PC-3 (cell line): ENCODE measurements at regions not wholly inside any gene's neighbourhood (a gene's known extent, or its start where the extent isn't known, plus 50 kb on each side); places are given as distances from the start of the nearest gene placed in this dataset.
"Not testable (repeated sequence)": the region's sequence is repeated elsewhere in the genome, so short reads cannot be mapped to it uniquely, and the experiment has no call there.

Experiments
- ATAC-seq: fragments of 200-7000 bp; cut with Tn5 transposase; 2 replicates; pipeline ENCODE4 v1.9.1; 2020; ENCODE audit warnings: mild to moderate bottlenecking, moderate library complexity
- BruUV-seq: library from RNA; stranded (reverse); fragments of 400-500 nt; replicated peaks from 2 replicates; lab custom pipeline; 2021; lab: Mats Ljungman, UMichigan
- CTCF ChIA-PET: fragments of 300-600 bp; sonication (Branson Sonifier 250); formaldehyde crosslinking; loops from one replicate; lab custom pipeline; 2022; ENCODE audit warnings: antibody characterized with exemption; lab: Charles Lee
- POLR2A ChIA-PET: fragments of 300-600 bp; sonication (Branson Sonifier 250); formaldehyde crosslinking; loops from one replicate; lab custom pipeline; 2022; ENCODE audit warnings: antibody characterized with exemption; ENCODE audit not compliant: unreplicated experiment; lab: Charles Lee
- DNase-seq: peaks from one replicate; pipeline ENCODE4 v3.0.0-alpha.2; 2015
- H2AFZ ChIP-seq: fragments of 300-600 bp; sonication (generic); 2 replicates; pipeline ENCODE4 v1.6.0; 2016; ENCODE audit warnings: antibody characterized with exemption, low read length
- H3F3A ChIP-seq: fragments of 300-600 bp; sonication (generic); one replicate; pipeline ENCODE4 v1.6.0; 2017; ENCODE audit warnings: antibody characterized with exemption, low read length, control low read depth, mild to moderate bottlenecking; ENCODE audit not compliant: unreplicated experiment
- H3K27ac ChIP-seq: fragments of 300-600 bp; sonication (generic); 2 replicates; pipeline ENCODE4 v1.5.1; 2016; ENCODE audit warnings: mild to moderate bottlenecking, low read length
- H3K27me3 ChIP-seq: fragments of 300-600 bp; sonication (generic); 2 replicates; pipeline ENCODE4 v1.6.1; 2016; ENCODE audit warnings: low read length, mixed read lengths
- H3K36me3 ChIP-seq: fragments of 300-600 bp; sonication (generic); 2 replicates; pipeline ENCODE4 v1.6.1; 2016; ENCODE audit warnings: low read depth, mixed run types, low read length, mixed read lengths
- H3K4me1 ChIP-seq: fragments of 300-600 bp; sonication (generic); 2 replicates; pipeline ENCODE4 v1.5.1; 2016; ENCODE audit warnings: low read length; ENCODE audit not compliant: insufficient read depth
- H3K4me2 ChIP-seq: fragments of 300-600 bp; sonication (generic); 2 replicates; pipeline ENCODE4 v1.6.0; 2016; ENCODE audit warnings: low read length
- H3K4me3 ChIP-seq: fragments of 300-600 bp; sonication (generic); 2 replicates; pipeline ENCODE4 v1.5.1; 2016; ENCODE audit warnings: mild to moderate bottlenecking, low read length, mixed read lengths
- H3K79me2 ChIP-seq: fragments of 300-600 bp; sonication (generic); 2 replicates; pipeline ENCODE4 v1.6.1; 2017; ENCODE audit warnings: low read length, mixed read lengths
- H3K9ac ChIP-seq: fragments of 300-600 bp; sonication (generic); 2 replicates; pipeline ENCODE4 v1.6.0; 2016; ENCODE audit warnings: mild to moderate bottlenecking, low read length
- H3K9me2 ChIP-seq: fragments of 300-600 bp; sonication (generic); replicated peaks from 2 replicates; pipeline ENCODE4 v1.6.1; 2016; ENCODE audit warnings: mixed run types, low read length, mixed read lengths
- H3K9me3 ChIP-seq: fragments of 300-600 bp; sonication (generic); 2 replicates; pipeline ENCODE4 v1.6.1; 2016; ENCODE audit warnings: low read length, mixed read lengths
- H4K20me1 ChIP-seq: fragments of 300-600 bp; sonication (generic); 2 replicates; pipeline ENCODE4 v1.6.1; 2016; ENCODE audit warnings: low read length, mixed read lengths
- EZH2 ChIP-seq: fragments of 300-600 bp; sonication (generic); IDR thresholded peaks from one replicate; pipeline ENCODE4 v1.6.1; 2017; ENCODE audit warnings: antibody characterized with exemption, mild to moderate bottlenecking, low read length; ENCODE audit not compliant: unreplicated experiment
- EZH2phosphoT487 ChIP-seq: fragments of 300-600 bp; sonication (generic); IDR thresholded peaks from 2 replicates; pipeline ENCODE4 v1.6.1; 2018; ENCODE audit warnings: mild to moderate bottlenecking, antibody characterized with exemption, low read length, borderline replicate concordance
- intact Hi-C: fragments of 100-400 bp; cut with micrococcal nuclease; formaldehyde crosslinking; loops from 2 replicates; pipeline ENCODE4 v1.9.0; 2023
- TF ChIP-seq, protein P1 (sequence below): fragments of 300-600 bp; sonication (generic); conservative IDR thresholded peaks from 2 replicates; pipeline ENCODE4 v1.5.1; 2017; ENCODE audit warnings: antibody characterized with exemption, low read depth, mild to moderate bottlenecking, low read length

DNA sequence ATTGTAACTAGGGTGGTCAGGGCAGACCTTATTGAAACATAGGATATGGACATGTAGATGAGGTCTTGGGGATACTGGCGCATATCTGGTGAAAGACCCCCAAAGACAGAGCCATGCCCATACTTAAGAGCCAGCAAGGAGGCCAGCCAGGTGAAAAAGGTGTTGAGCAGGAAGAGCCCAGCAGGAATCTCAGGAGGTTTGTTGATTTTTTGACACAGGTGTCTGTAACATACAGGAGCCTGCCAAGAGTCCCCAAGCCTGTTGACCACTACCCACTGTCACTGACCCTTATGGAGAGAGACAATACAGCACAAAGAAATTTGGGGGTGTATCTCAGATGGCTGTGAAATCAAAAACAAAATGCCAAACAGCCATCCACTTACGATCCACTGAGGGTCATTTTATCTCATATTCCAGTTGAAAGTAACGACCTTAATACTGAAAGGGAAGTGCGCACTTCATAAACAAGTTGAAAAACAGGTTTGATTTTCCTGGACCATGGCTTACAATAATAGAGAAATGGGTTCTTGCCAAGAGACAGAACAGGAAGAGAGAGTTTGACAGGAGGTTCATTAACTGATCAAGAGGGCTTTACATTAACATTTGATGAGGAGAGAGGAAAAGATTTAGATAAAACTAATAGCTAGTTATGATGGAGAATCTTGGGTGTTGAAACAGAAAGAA is 163.6 kb downstream of the GLUL start:
- ATAC-seq (no peak), DNase-seq (no peak)
- Histone ChIP-seq H3F3A (no peaks in the 10 kb centered on the region), H3K9ac (no peak overlapping the region), H3K9me3 (no peaks in the 10 kb centered on the region), H3K4me2 (no peak overlapping the region; the same call in 1 of the 2 replicates), H3K9me2 (no peaks in the 10 kb centered on the region), H3K27ac (no peak overlapping the region), H3K27me3 (no peaks in the 10 kb centered on the region), H3K4me1 (peaks cover 6% of the 10 kb centered on the region), H3K79me2 (no peaks in the 10 kb centered on the region), H3K4me3 (no peak overlapping the region), H3K36me3 (no peaks in the 10 kb centered on the region), H2AFZ (0 out of 2 replicates have a peak overlapping the region, but pooled peaks have one; percentile 18), H4K20me1 (no peaks in the 10 kb centered on the region)
- intact Hi-C loops = no loop called here
- no TSS peak for BruUV-seq
- ChIA-PET POLR2A (no interaction called here), CTCF (no interaction called here)
- TF ChIP-seq EZH2phosphoT487 (no peak), EZH2 (no peak)
- TF ChIP-seq, protein P1, sequence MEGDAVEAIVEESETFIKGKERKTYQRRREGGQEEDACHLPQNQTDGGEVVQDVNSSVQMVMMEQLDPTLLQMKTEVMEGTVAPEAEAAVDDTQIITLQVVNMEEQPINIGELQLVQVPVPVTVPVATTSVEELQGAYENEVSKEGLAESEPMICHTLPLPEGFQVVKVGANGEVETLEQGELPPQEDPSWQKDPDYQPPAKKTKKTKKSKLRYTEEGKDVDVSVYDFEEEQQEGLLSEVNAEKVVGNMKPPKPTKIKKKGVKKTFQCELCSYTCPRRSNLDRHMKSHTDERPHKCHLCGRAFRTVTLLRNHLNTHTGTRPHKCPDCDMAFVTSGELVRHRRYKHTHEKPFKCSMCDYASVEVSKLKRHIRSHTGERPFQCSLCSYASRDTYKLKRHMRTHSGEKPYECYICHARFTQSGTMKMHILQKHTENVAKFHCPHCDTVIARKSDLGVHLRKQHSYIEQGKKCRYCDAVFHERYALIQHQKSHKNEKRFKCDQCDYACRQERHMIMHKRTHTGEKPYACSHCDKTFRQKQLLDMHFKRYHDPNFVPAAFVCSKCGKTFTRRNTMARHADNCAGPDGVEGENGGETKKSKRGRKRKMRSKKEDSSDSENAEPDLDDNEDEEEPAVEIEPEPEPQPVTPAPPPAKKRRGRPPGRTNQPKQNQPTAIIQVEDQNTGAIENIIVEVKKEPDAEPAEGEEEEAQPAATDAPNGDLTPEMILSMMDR = no peak

DNA sequence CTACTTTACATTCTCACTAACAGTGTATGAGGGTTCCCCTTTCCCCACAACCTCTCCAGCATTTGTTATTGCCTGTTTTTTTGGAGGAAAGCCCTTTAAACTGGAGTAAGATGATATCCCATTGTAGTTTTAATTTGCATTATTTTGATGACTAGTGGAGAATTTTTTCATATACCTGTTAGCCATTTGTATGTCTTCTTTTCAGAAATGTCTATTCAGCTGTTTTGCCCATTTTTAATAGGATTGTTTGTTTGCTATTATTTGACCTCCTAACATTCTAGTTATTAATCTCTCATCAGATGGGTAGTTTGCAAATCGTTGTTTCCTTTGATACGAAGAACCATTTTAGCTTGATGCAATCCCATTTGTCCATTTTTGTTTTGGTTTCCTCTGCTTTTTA is 165.0 kb downstream of the GLUL start:
- BruUV-seq = no TSS peak
- no peaks in the 10 kb centered on the region for H3K9me2 ChIP-seq
- H3K4me3 ChIP-seq = no peak overlapping the region
- DNase-seq (no peak), ATAC-seq (no peak)
- H3K79me2 ChIP-seq = no peaks in the 10 kb centered on the region
- no peak overlapping the region for H3K9ac ChIP-seq
- H3F3A ChIP-seq = no peaks in the 10 kb centered on the region
- H3K4me2 ChIP-seq = no peak overlapping the region
- CTCF ChIA-PET = no interaction called here
- H2AFZ ChIP-seq = no peak overlapping the region
- H3K36me3 ChIP-seq = no peaks in the 10 kb centered on the region
- intact Hi-C loops = no loop called here
- H3K27ac ChIP-seq = no peak overlapping the region
- peaks cover 6% of the 10 kb centered on the region for H3K4me1 ChIP-seq
- POLR2A ChIA-PET = no interaction called here
- no peaks in the 10 kb centered on the region for H4K20me1 ChIP-seq
- TF ChIP-seq EZH2 = no peak
- no peak for TF ChIP-seq EZH2phosphoT487
- TF ChIP-seq, protein P1 = no peak
- no peaks in the 10 kb centered on the region for H3K9me3 ChIP-seq
- H3K27me3 ChIP-seq = no peaks in the 10 kb centered on the region

DNA sequence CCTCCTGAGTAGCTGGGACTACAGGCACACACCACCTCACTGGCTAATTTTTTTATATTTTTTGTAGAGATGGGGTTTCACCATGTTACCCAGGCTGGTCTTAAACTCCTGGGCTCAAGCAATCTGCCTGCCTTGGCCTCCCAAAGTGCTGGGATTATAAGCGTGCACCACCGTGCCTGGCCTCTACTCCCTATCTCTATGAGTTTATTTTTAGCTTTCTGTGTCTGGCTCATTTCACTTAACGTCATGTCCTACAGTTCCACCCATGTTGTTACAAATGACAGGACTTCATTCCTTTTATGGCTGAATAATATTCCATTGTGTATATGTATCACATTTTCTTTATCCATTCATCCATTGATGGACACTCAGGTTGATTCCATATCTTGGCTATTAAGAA is 164.2 kb upstream of the ZNF648 start:
- H3K4me3 ChIP-seq, H4K20me1 ChIP-seq, ATAC-seq, DNase-seq, H3K9me3 ChIP-seq, H3F3A ChIP-seq, H2AFZ ChIP-seq, H3K4me2 ChIP-seq, H3K27ac ChIP-seq, H3K9me2 ChIP-seq, H3K4me1 ChIP-seq, intact Hi-C loops, H3K9ac ChIP-seq, H3K36me3 ChIP-seq, H3K79me2 ChIP-seq, CTCF ChIA-PET, POLR2A ChIA-PET, H3K27me3 ChIP-seq, BruUV-seq: not testable (repeated sequence)

DNA sequence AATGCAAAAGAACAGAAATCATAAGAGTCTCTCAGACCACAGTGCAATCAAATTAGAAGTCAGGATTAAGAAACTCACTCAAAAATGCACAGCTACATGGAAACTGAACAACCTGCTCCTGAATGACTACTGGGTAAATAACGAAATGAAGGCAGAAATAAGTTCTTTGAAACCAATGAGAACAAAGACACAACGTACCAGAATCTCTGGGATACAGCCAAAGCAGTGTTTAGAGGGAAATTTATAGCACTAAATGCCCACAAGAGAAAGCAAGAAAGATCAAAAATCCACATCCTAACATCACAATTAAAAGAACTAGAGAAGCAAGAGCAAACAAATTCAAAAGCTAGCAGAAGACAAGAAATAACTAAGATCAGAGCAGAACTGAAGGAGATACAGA is 160.5 kb upstream of the ZNF648 start:
- H3K9me3 ChIP-seq, H3K79me2 ChIP-seq, H3F3A ChIP-seq, H3K9ac ChIP-seq, H3K9me2 ChIP-seq, H3K36me3 ChIP-seq, H2AFZ ChIP-seq, H3K27ac ChIP-seq, DNase-seq, POLR2A ChIA-PET, H4K20me1 ChIP-seq, CTCF ChIA-PET, H3K4me3 ChIP-seq, ATAC-seq, intact Hi-C loops, H3K27me3 ChIP-seq, H3K4me1 ChIP-seq, BruUV-seq, H3K4me2 ChIP-seq: not testable (repeated sequence)

DNA sequence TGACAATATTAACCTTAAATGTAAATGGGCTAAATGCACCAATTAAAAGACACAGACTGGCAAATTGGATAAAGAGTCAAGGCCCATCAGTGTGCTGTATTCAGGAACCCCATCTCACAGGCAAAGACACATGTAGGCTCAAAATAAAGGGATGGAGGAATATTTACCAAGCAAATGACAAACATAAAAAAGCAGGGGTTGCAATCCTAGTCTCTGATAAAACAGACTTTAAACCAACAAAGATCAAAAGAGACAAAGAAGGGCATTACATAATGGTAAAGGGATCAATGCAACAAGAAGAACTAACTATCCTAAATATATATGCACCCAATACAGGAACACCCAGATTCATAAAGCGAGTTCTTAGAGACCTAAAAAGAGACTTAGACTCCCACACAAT is 159.9 kb upstream of the ZNF648 start:
- peaks cover 16% of the 10 kb centered on the region for H3K4me1 ChIP-seq

More for the DNA sequence above, 159.9 kb upstream of the ZNF648 start:
- DNase-seq, ATAC-seq, BruUV-seq, H4K20me1 ChIP-seq, H3K79me2 ChIP-seq, H3K27me3 ChIP-seq, POLR2A ChIA-PET, H3K9me2 ChIP-seq, H3K9me3 ChIP-seq, CTCF ChIA-PET, H3K36me3 ChIP-seq, H3K4me2 ChIP-seq, H3K27ac ChIP-seq, H3K4me3 ChIP-seq, intact Hi-C loops, H3K9ac ChIP-seq, H2AFZ ChIP-seq, H3F3A ChIP-seq: not testable (repeated sequence)
